Activated CD4-positive, alpha-beta T cell treated with anti-CD3 and anti-CD28 coated beads for 24 hours (primary cell): ENCODE measurements at regions not wholly inside any gene's neighbourhood (a gene's known extent, or its start where the extent isn't known, plus 50 kb on each side); places are given as distances from the start of the nearest gene placed in this dataset.

Experiments used
- DNase-seq, 2 donors: peaks; one replicate each; pipeline ENCODE4 v3.0.0-alpha.2; 2020; ENCODE audit warnings: low read depth in 2 of 2

GRCh38 chr1:228894442-228894989, 159.2 kb downstream of the RHOU start:
- no peak for DNase-seq

DNA sequence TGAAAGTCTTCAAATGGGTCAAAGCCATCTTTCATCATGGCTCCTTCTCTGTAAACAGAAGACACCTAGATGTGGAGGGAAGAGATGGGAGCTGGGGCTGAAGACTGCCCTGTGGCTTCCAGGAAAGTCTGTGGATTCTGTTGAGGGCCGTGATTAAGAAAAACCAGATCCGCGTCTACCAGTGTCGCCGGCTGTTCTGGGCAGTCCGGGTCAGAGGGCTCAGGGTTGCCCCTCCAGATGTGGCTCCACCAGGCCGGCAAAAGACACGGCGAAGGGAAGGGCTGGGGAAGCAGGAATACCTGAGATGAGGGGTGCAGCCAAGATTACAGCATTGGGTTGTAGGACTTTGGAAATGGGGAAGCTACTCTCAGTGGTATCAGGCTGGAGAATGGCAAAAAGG, 162.6 kb downstream of the RHOU start:
- DNase-seq, result no peak

- no peak for DNase-seq
Measured at GRCh38 chr1:228898582-228898992, 163.3 kb downstream of the RHOU start.

GRCh38 chr1:228899421-228899956, 164.2 kb downstream of the RHOU start:
- DNase-seq, result no peak

- DNase-seq, result no peak
Measured at GRCh38 chr1:228900099-228900885, 165.0 kb downstream of the RHOU start.

DNA sequence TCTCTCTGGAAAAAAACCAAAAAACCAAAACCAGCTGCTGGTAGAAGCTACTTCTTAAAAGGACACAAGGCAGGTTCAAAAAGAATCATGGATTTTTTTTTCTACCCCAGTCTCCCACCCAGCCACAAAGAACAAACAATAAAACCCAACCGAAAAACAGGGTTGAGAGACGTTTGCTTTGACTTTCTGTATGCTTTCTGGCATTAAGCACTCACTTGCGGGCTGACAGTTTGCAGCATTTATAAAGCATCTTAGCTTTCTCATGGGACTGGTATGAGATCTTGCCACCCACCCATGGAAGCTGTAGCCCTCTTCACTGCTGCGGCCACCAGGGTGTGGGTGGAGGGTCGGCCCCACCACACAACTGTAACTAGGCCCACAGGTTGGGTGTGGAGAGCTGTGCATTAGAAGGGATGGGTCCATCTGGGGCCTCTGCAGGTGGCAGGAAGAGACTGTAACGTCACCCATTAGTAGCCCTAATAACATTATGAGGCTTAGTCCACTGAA, 165.7 kb downstream of the RHOU start:
- no peak for DNase-seq

GRCh38 chr1:228901936-228902681, 166.8 kb downstream of the RHOU start:
- DNase-seq, result no peak

- no peak for DNase-seq
Measured at GRCh38 chr1:228902781-228903433, 167.6 kb downstream of the RHOU start.

- no peak for DNase-seq
Measured at GRCh38 chr1:228903434-228904071, 168.3 kb downstream of the RHOU start.

- DNase-seq, result no peak
Measured at GRCh38 chr1:228904222-228904621, 168.9 kb downstream of the RHOU start.

- no peak for DNase-seq
Measured at GRCh38 chr1:228905701-228906101, 170.4 kb downstream of the RHOU start.

DNA sequence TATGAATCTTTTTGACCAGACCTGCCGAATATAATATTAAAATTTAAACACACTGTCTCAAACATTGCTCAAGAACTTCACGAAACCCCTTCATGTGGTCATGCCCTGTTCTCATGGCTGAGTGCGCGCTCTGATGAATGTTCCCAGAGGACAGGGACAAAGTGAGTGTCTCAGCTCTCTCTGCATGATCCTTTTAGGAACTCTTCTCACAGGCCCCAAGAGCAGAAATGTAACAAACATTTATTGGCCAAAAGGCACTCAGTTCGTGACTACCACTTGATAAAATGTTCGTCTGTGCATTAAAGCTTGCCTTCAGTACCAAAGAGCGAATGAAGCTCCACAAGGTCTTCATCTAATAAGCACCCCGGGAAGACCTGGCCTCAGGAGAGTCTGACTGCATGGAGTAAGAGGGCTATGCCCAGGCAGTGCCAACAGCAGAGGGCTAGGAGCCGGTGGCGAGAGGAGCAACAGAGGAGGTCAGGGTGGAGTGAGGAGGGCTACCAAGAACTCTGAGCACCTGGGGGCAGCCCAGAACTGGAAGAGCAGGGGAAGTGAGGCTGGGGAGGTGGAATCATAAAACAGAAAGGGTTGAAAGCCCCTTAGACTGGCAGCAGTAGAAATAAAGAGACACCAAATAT, 171.1 kb downstream of the RHOU start:
- no peak for DNase-seq

- DNase-seq, result no peak
Measured at GRCh38 chr1:228911225-228912210, 176.2 kb downstream of the RHOU start.

- no peak for DNase-seq
Measured at GRCh38 chr1:228913626-228914414, 178.5 kb downstream of the RHOU start.

- no peak for DNase-seq
Measured at GRCh38 chr1:228914700-228915099, 179.4 kb downstream of the RHOU start.

GRCh38 chr1:228917342-228917741, 182.1 kb downstream of the RHOU start:
- no peak for DNase-seq

- DNase-seq, result no peak
Measured at GRCh38 chr1:228917755-228918154, 182.5 kb downstream of the RHOU start.

- no peak for DNase-seq
Measured at GRCh38 chr1:228918335-228918734, 183.1 kb downstream of the RHOU start.

GRCh38 chr1:228919914-228920313, 184.6 kb downstream of the RHOU start:
- no peak for DNase-seq
